AG04449 (cell line): ENCODE measurements at regions not wholly inside any gene's neighbourhood (a gene's known extent, or its start where the extent isn't known, plus 50 kb on each side); places are given as distances from the start of the nearest gene placed in this dataset.

Source experiments
- CTCF ChIA-PET: fragments of 350-600 bp; formaldehyde crosslinking; extraction: SDS; loops from one replicate; lab custom pipeline; 2021; ENCODE audit warnings: antibody characterized with exemption; lab: Yijun Ruan, JAX
- POLR2A ChIA-PET: fragments of 400-600, 350-600 bp; formaldehyde crosslinking; extraction: SDS; loops from one replicate; lab custom pipeline; 2020; ENCODE audit warnings: antibody characterized with exemption, inconsistent platforms; lab: Yijun Ruan, JAX
- DNase-seq: peaks from one replicate; pipeline ENCODE4 v3.0.0-alpha.2; 2010; ENCODE audit warnings: low read depth, low spot score
- H3K4me3 ChIP-seq: 2 replicates; pipeline ENCODE4 v1.5.1; 2011; ENCODE audit warnings: low read depth, mild to moderate bottlenecking, control low read depth, low read length
- CTCF ChIP-seq: IDR thresholded peaks from one replicate; pipeline ENCODE4 v1.5.1; 2011; ENCODE audit warnings: mild to moderate bottlenecking, moderate library complexity, low read length, control low read depth, inconsistent platforms; ENCODE audit not compliant: insufficient read depth; ENCODE audit errors: missing control alignments

- no peak overlapping the region for H3K4me3 ChIP-seq
- TF ChIP-seq CTCF: no peak
- ChIA-PET CTCF (no interaction called here), POLR2A (no interaction called here)
- DNase-seq: no peak
Measured at GRCh38 chr2:121120411-121120810, 164.6 kb downstream of the TFCP2L1 start.

- no peak overlapping the region for H3K4me3 ChIP-seq
- POLR2A ChIA-PET: no interaction called here
- CTCF ChIA-PET: no interaction called here
- no peak for DNase-seq
- no peak for TF ChIP-seq CTCF
Measured at GRCh38 chr2:121120991-121121390, 164.0 kb downstream of the TFCP2L1 start.

- no peak for DNase-seq
- TF ChIP-seq CTCF: no peak
- CTCF ChIA-PET: no interaction called here
- H3K4me3 ChIP-seq: no peak overlapping the region
- POLR2A ChIA-PET: no interaction called here
Measured at GRCh38 chr2:121121661-121122060, 163.3 kb downstream of the TFCP2L1 start.

- ChIA-PET POLR2A (no interaction called here), CTCF (no interaction called here)
- no peak for DNase-seq
- H3K4me3 ChIP-seq: no peak overlapping the region
- no peak for TF ChIP-seq CTCF
Measured at GRCh38 chr2:121123268-121123667, 161.7 kb downstream of the TFCP2L1 start.

- H3K4me3 ChIP-seq: no peak overlapping the region
- POLR2A ChIA-PET: no interaction called here
- CTCF ChIA-PET: no interaction called here
- no peak for TF ChIP-seq CTCF
- no peak for DNase-seq
Measured at GRCh38 chr2:121124330-121124729, 160.7 kb downstream of the TFCP2L1 start.

GRCh38 chr2:121125350-121125749, 159.7 kb downstream of the TFCP2L1 start:
- H3K4me3 ChIP-seq: no peak overlapping the region
- DNase-seq: no peak
- no peak for TF ChIP-seq CTCF
- POLR2A ChIA-PET: no interaction called here
- CTCF ChIA-PET: no interaction called here
